NCI-H82 treated with DMSO at 0.1 percent for 48 hours (cell line): ENCODE measurements at regions not wholly inside any gene's neighbourhood (a gene's known extent, or its start where the extent isn't known, plus 50 kb on each side); places are given as distances from the start of the nearest gene placed in this dataset.
"Not testable (repeated sequence)": the region's sequence is repeated elsewhere in the genome, so short reads cannot be mapped to it uniquely, and the experiment has no call there.

Source experiments
- DNase-seq: peaks from one replicate; lab custom pipeline; 2025; ENCODE audit not compliant: unreplicated experiment; lab: John Stamatoyannopoulos, UW

GRCh38 chr3:177647876-177648275 lies 450.6 kb upstream of the TBL1XR1 start:
- DNase-seq, result no peak

- no peak for DNase-seq
These were observed 455.4 kb upstream of the TBL1XR1 start for GRCh38 chr3:177652556-177653291.

GRCh38 chr3:177657243-177657642 lies 460.0 kb upstream of the TBL1XR1 start:
- DNase-seq, result no peak

GRCh38 chr3:177658354-177658753 lies 461.1 kb upstream of the TBL1XR1 start:
- no peak for DNase-seq

GRCh38 chr3:177664380-177665103 lies 467.3 kb upstream of the TBL1XR1 start:
- DNase-seq, result not testable (repeated sequence)

GRCh38 chr3:177665122-177665808 lies 468.0 kb upstream of the TBL1XR1 start:
- DNase-seq, result no peak

GRCh38 chr3:177672252-177672911 lies 475.1 kb upstream of the TBL1XR1 start:
- no peak for DNase-seq

GRCh38 chr3:177673112-177673914 lies 476.0 kb upstream of the TBL1XR1 start:
- DNase-seq, result no peak

- no peak for DNase-seq
These were observed 476.9 kb upstream of the TBL1XR1 start for GRCh38 chr3:177674186-177674585.

- DNase-seq, result no peak
These were observed 478.9 kb upstream of the TBL1XR1 start for GRCh38 chr3:177676148-177676547.

- no peak for DNase-seq
These were observed 479.8 kb upstream of the TBL1XR1 start for GRCh38 chr3:177676947-177677587.

- no peak for DNase-seq
These were observed 482.5 kb upstream of the TBL1XR1 start for GRCh38 chr3:177679568-177680471.

- no peak for DNase-seq
These were observed 483.2 kb upstream of the TBL1XR1 start for GRCh38 chr3:177680472-177680821.

- DNase-seq, result no peak
These were observed 483.9 kb upstream of the TBL1XR1 start for GRCh38 chr3:177681156-177681555.

- no peak for DNase-seq
These were observed 484.6 kb upstream of the TBL1XR1 start for GRCh38 chr3:177681852-177682251.

- no peak for DNase-seq
These were observed 486.3 kb upstream of the TBL1XR1 start for GRCh38 chr3:177683586-177683985.

- DNase-seq, result no peak
These were observed 489.4 kb upstream of the TBL1XR1 start for GRCh38 chr3:177686671-177687070.

- no peak for DNase-seq
These were observed 490.0 kb upstream of the TBL1XR1 start for GRCh38 chr3:177687291-177687690.

- DNase-seq, result no peak
These were observed 490.9 kb upstream of the TBL1XR1 start for GRCh38 chr3:177688152-177688551.
